Thoracic aorta (tissue), 2 donors: ENCODE measurements at regions not wholly inside any gene's neighbourhood (a gene's known extent, or its start where the extent isn't known, plus 50 kb on each side); places are given as distances from the start of the nearest gene placed in this dataset.
A peak's percentile ranks its signal among the peaks of the same experiment; 100 is the strongest.
"Not testable (repeated sequence)": the region's sequence is repeated elsewhere in the genome, so short reads cannot be mapped to it uniquely, and the experiment has no call there.

ENCODE experiments used
- ATAC-seq: fragments of 150-250 bp; one replicate; pipeline ENCODE4 v1.8.0; 2017; ENCODE audit warnings: low read depth; ENCODE audit not compliant: insufficient number of reproducible peaks, low FRiP score
- DNase-seq: peaks from one replicate; pipeline ENCODE4 v3.0.0-alpha.2; 2020; ENCODE audit warnings: low spot score
- H3K27ac ChIP-seq, 2 donors: fragments of 200-600 bp; sonication (generic); 1 replicate in 1 of 2; 2 replicates in 1 of 2; pipeline ENCODE4 v1.5.1; 2016; ENCODE audit warnings: mild to moderate bottlenecking in 2 of 2, moderate library complexity in 2 of 2
- H3K27me3 ChIP-seq: fragments of 200-600 bp; sonication (generic); replicated peaks from 2 replicates; pipeline ENCODE4 v1.6.0; 2016; ENCODE audit warnings: mild to moderate bottlenecking; ENCODE audit not compliant: insufficient read depth
- H3K36me3 ChIP-seq: fragments of 200-600 bp; sonication (generic); one replicate; pipeline ENCODE4 v1.5.1; 2016
- H3K4me1 ChIP-seq, 2 donors: fragments of 200-600 bp; sonication (generic); 1 replicate in 1 of 2; 2 replicates in 1 of 2; pipeline versions ENCODE4 v1.5.1 to v1.6.0; 2016; ENCODE audit warnings: low read depth in 2 of 2, mild to moderate bottlenecking in 1 of 2; ENCODE audit not compliant: control insufficient read depth in 1 of 2
- H3K4me3 ChIP-seq: fragments of 200-600 bp; sonication (generic); 2 replicates; pipeline ENCODE4 v1.5.1; 2016; ENCODE audit warnings: mild to moderate bottlenecking
- H3K9me3 ChIP-seq: fragments of 200-600 bp; sonication (generic); 2 replicates; pipeline ENCODE4 v1.5.1; 2016
- TF ChIP-seq, protein P1 (sequence below): fragments of 200-600 bp; sonication (generic); IDR thresholded peaks from one replicate; pipeline ENCODE4 v1.5.1; 2019; ENCODE audit warnings: antibody characterized with exemption

GRCh38 chr9:39588500-39589137, 233.2 kb downstream of the SPATA31A1 start:
- TF ChIP-seq, protein P1, sequence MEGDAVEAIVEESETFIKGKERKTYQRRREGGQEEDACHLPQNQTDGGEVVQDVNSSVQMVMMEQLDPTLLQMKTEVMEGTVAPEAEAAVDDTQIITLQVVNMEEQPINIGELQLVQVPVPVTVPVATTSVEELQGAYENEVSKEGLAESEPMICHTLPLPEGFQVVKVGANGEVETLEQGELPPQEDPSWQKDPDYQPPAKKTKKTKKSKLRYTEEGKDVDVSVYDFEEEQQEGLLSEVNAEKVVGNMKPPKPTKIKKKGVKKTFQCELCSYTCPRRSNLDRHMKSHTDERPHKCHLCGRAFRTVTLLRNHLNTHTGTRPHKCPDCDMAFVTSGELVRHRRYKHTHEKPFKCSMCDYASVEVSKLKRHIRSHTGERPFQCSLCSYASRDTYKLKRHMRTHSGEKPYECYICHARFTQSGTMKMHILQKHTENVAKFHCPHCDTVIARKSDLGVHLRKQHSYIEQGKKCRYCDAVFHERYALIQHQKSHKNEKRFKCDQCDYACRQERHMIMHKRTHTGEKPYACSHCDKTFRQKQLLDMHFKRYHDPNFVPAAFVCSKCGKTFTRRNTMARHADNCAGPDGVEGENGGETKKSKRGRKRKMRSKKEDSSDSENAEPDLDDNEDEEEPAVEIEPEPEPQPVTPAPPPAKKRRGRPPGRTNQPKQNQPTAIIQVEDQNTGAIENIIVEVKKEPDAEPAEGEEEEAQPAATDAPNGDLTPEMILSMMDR = no peak
- peak; percentile 72 for ATAC-seq
- no peaks in the 10 kb centered on the region for H3K36me3 ChIP-seq
- no peak for DNase-seq
- H3K27ac ChIP-seq = no peak overlapping the region
- no peaks in the 10 kb centered on the region for H3K4me1 ChIP-seq
- no peaks in the 10 kb centered on the region for H3K27me3 ChIP-seq
- no peaks in the 10 kb centered on the region for H3K9me3 ChIP-seq
- no peak overlapping the region for H3K4me3 ChIP-seq

DNA sequence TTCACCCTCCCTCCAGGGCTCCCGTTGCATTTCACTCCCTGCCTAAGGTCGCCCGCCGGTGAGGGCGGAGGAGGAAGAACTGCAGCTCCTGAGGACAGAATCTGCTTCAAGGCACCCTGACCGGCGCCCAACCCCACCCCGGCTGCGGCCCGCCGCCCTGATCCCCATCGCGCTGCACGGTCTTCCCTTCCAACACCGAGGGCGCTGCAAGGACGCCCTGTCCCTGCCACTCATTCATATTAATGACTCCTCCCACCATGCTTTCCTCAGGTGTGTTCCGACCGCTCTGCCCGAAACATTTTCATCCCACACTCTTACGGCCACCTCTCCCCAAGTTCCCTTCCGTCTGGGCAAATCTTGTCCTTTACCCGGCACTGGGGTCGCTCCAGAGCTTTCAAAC, 248.6 kb downstream of the SPATA31A1 start:
- ATAC-seq, H3K27ac ChIP-seq, H3K4me1 ChIP-seq, H3K27me3 ChIP-seq, H3K9me3 ChIP-seq, H3K36me3 ChIP-seq, DNase-seq, H3K4me3 ChIP-seq: not testable (repeated sequence)

DNA sequence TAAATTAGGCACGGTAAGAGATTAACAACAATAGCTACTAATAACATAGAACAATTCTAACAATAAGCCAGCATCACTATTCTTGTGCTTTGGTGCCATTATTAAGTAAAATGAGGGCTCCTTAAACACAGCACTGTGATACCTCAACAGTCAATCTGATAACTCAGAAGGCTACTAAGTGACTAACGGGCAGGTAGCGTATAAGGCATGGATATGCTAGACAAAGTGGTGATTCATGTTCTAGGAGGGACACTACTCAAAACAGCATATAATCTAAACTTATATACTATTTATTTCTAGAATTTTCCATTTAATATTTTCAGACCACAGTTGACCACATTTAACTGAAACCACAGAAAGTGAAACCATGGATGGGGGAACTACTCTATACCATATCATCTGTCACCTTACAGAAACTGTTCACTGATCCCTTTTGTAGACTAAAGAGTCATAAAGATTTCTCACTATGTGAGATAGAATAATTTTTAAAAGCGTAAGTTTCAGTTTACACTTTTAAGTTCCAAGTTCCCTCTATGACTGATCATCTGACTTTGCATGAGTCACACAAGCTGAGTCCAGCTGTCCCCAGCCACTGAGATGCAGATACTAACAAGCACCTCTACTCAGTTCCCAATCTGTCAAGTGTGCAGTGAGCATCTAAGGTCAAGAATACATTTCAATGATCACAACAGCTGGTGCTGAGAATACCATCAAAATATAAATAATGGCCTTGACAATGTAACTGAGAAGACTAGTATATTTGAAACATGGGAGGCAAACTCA, 256.2 kb downstream of the SPATA31A1 start:
- H3K27ac ChIP-seq, H3K4me1 ChIP-seq, ATAC-seq, H3K36me3 ChIP-seq, H3K4me3 ChIP-seq, H3K9me3 ChIP-seq, H3K27me3 ChIP-seq, DNase-seq: not testable (repeated sequence)

DNA sequence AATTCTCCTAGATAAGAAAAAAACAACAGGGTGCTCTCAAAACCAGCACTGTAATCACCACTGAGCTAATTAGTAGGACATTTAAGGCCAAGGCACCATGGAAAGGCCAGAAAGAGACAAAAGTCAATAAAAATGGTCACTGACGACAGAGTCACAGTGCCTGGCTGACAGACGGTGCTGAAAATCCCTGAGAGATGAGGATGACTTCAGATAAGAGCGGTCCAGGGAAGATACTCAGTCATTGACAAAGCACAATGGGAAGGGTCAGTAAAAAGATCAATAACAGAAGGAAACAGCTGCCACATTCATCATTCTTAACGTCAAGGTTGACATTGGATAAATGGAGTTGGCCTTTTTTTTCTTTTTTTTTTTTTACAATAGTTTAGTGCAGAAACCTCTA, 261.0 kb downstream of the SPATA31A1 start:
- not testable (repeated sequence) for DNase-seq, H3K36me3 ChIP-seq, H3K27me3 ChIP-seq, H3K9me3 ChIP-seq, ATAC-seq, H3K4me3 ChIP-seq, H3K4me1 ChIP-seq, H3K27ac ChIP-seq

DNA sequence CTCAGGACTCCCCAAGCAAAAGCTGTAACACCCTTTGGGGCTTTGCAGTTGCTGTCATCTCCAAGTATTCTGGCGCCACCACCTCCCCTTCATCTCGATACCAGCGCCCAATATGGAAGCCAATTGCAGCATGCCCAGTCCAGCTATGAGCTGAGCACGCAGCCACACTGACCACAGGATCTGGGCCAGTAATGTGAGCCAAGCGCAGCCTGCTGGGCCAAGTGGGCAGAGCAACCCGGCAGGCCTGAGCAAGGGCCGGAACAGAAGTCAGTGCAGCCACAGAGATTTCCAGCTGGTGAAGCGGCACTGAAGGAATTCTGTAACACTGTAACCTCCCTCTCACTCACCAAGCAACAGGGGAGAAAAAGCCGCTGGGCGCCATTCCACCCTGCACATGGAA, 268.6 kb downstream of the SPATA31A1 start:
- not testable (repeated sequence) for H3K27ac ChIP-seq, ATAC-seq, H3K4me1 ChIP-seq, DNase-seq, H3K36me3 ChIP-seq, H3K4me3 ChIP-seq, H3K27me3 ChIP-seq, H3K9me3 ChIP-seq

GRCh38 chr9:39632071-39632470, 276.6 kb downstream of the SPATA31A1 start:
- H3K4me3 ChIP-seq, H3K9me3 ChIP-seq, H3K36me3 ChIP-seq, H3K27me3 ChIP-seq, H3K27ac ChIP-seq, ATAC-seq, H3K4me1 ChIP-seq, DNase-seq: not testable (repeated sequence)

DNA sequence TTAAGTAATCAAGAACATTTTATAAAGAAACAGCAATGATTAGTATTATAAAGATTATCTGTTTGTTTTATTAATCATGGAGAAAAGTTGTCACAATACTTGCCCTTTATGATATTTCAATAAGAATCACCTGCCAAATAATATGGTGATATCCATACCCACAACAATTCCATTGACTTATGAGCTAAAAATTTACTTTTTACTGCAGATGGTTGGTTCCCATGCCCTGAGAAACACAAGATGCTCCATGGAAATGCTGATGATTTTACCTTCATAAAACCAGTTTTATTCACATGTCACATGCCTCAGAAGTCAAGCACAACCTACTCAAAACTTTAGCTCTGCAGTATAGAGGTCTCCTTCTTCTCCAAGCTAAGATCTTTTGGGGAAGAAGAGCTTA, 293.6 kb downstream of the SPATA31A1 start:
- not testable (repeated sequence) for H3K4me3 ChIP-seq, H3K36me3 ChIP-seq, ATAC-seq, H3K9me3 ChIP-seq, H3K27ac ChIP-seq, H3K27me3 ChIP-seq, H3K4me1 ChIP-seq, DNase-seq

GRCh38 chr9:39656960-39657603, 301.6 kb downstream of the SPATA31A1 start:
- H3K4me3 ChIP-seq, H3K27me3 ChIP-seq, ATAC-seq, H3K36me3 ChIP-seq, H3K27ac ChIP-seq, DNase-seq, H3K4me1 ChIP-seq, H3K9me3 ChIP-seq: not testable (repeated sequence)

GRCh38 chr9:39663020-39663419, 307.6 kb downstream of the SPATA31A1 start:
- not testable (repeated sequence) for H3K27ac ChIP-seq, H3K4me1 ChIP-seq, DNase-seq, H3K9me3 ChIP-seq, H3K27me3 ChIP-seq, ATAC-seq, H3K36me3 ChIP-seq, H3K4me3 ChIP-seq

DNA sequence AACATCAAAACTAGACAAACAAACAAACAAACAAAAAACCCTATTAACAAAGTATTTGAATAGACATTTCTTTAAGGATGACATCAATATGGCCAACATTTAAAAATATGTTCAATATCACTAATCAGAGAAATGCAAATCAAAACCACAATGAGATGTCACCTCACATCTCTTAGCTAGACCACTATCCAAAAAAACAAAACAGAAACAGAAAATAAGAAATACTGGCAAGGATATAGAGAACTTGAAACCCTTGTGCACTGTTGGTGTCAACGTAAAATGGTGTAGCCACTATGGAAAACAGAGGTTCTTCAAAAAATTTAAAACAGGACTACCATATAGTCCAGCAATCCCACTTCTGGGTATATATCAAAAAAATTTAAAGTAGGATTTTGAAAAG, 308.2 kb downstream of the SPATA31A1 start:
- not testable (repeated sequence) for H3K4me1 ChIP-seq, H3K4me3 ChIP-seq, H3K27me3 ChIP-seq, H3K9me3 ChIP-seq, ATAC-seq, H3K36me3 ChIP-seq, H3K27ac ChIP-seq, DNase-seq

GRCh38 chr9:39665020-39665419, 309.6 kb downstream of the SPATA31A1 start:
- DNase-seq, ATAC-seq, H3K9me3 ChIP-seq, H3K4me1 ChIP-seq, H3K4me3 ChIP-seq, H3K27me3 ChIP-seq, H3K27ac ChIP-seq, H3K36me3 ChIP-seq: not testable (repeated sequence)
